ACC112 (cell line): ENCODE measurements at regions not wholly inside any gene's neighbourhood (a gene's known extent, or its start where the extent isn't known, plus 50 kb on each side); places are given as distances from the start of the nearest gene placed in this dataset.
A peak's percentile ranks its signal among the peaks of the same experiment; 100 is the strongest.

Experiments
- H2AFZ ChIP-seq: fragments of 200-600 bp; sonication (generic); one replicate; pipeline ENCODE4 v1.6.0; 2017; ENCODE audit warnings: antibody characterized with exemption, low read length; ENCODE audit not compliant: unreplicated experiment
- H3K27ac ChIP-seq: fragments of 200-600 bp; sonication (generic); 2 replicates; pipeline ENCODE4 v1.5.1; 2014; ENCODE audit warnings: low read depth, mild to moderate bottlenecking, antibody characterized with exemption, low read length, moderate library complexity
- H3K27me3 ChIP-seq: fragments of 200-600 bp; sonication (generic); 2 replicates; pipeline ENCODE4 v1.6.1; 2014; ENCODE audit warnings: mild to moderate bottlenecking, antibody characterized with exemption, low read length, moderate library complexity, mixed read lengths; ENCODE audit not compliant: insufficient read depth
- H3K36me3 ChIP-seq: fragments of 200-600 bp; sonication (generic); 2 replicates; pipeline ENCODE4 v1.6.1; 2016; ENCODE audit warnings: mild to moderate bottlenecking, antibody characterized with exemption, low read length, moderate library complexity, mixed read lengths; ENCODE audit not compliant: insufficient read depth
- H3K4me1 ChIP-seq: fragments of 200-600 bp; sonication (generic); one replicate; pipeline ENCODE4 v1.6.1; 2016; ENCODE audit warnings: low read length, mixed read lengths; ENCODE audit not compliant: insufficient read depth, unreplicated experiment, control insufficient read depth
- H3K4me3 ChIP-seq: fragments of 200-600 bp; sonication (generic); 2 replicates; pipeline ENCODE4 v1.5.1; 2014; ENCODE audit warnings: mild to moderate bottlenecking, low read depth, low read length
- H3K79me2 ChIP-seq: fragments of 200-600 bp; sonication (generic); one replicate; pipeline ENCODE4 v1.6.0; 2016; ENCODE audit warnings: low read length; ENCODE audit not compliant: control insufficient read depth, unreplicated experiment, insufficient read depth

- Histone ChIP-seq H3K36me3 (no peaks in the 10 kb centered on the region), H3K79me2 (no peaks in the 10 kb centered on the region), H2AFZ (no peak overlapping the region), H3K4me1 (no peaks in the 10 kb centered on the region), H3K27ac (no peak overlapping the region), H3K27me3 (no peaks in the 10 kb centered on the region; the same call in 1 of the 2 replicates), H3K4me3 (no peak overlapping the region)
These were observed 142.4 kb upstream of the ERCC6L2 start for GRCh38 chr9:95732802-95733688.

- no peaks in the 10 kb centered on the region for H3K79me2 ChIP-seq
- no peak overlapping the region for H3K4me3 ChIP-seq
- H3K36me3 ChIP-seq = no peaks in the 10 kb centered on the region
- H3K4me1 ChIP-seq = no peaks in the 10 kb centered on the region
- H3K27me3 ChIP-seq = no peaks in the 10 kb centered on the region; the same call in 1 of the 2 replicates
- no peak overlapping the region for H3K27ac ChIP-seq
- no peak overlapping the region for H2AFZ ChIP-seq
These were observed 143.6 kb upstream of the ERCC6L2 start for GRCh38 chr9:95731876-95732275.

GRCh38 chr9:95729669-95730368 is 145.7 kb upstream of the ERCC6L2 start:
- H2AFZ ChIP-seq = no peak overlapping the region
- no peaks in the 10 kb centered on the region for H3K4me1 ChIP-seq
- H3K27me3 ChIP-seq = peaks cover 4% of the 10 kb centered on the region
- no peaks in the 10 kb centered on the region for H3K36me3 ChIP-seq
- no peak overlapping the region for H3K27ac ChIP-seq
- no peak overlapping the region for H3K4me3 ChIP-seq
- no peaks in the 10 kb centered on the region for H3K79me2 ChIP-seq

- H3K4me1 ChIP-seq = no peaks in the 10 kb centered on the region
- no peaks in the 10 kb centered on the region for H3K79me2 ChIP-seq
- no peak overlapping the region for H3K4me3 ChIP-seq
- no peaks in the 10 kb centered on the region for H3K36me3 ChIP-seq
- H3K27ac ChIP-seq = no peak overlapping the region
- H2AFZ ChIP-seq = no peak overlapping the region
- peaks cover 4% of the 10 kb centered on the region for H3K27me3 ChIP-seq
These were observed 146.4 kb upstream of the ERCC6L2 start for GRCh38 chr9:95729046-95729445.

GRCh38 chr9:95727947-95728520 is 147.5 kb upstream of the ERCC6L2 start:
- Histone ChIP-seq H3K36me3 (no peaks in the 10 kb centered on the region), H3K4me1 (no peaks in the 10 kb centered on the region), H3K79me2 (no peaks in the 10 kb centered on the region), H3K4me3 (no peak overlapping the region), H3K27me3 (peaks cover 5% of the 10 kb centered on the region), H3K27ac (no peak overlapping the region), H2AFZ (no peak overlapping the region)

GRCh38 chr9:95726756-95727155 is 148.7 kb upstream of the ERCC6L2 start:
- Histone ChIP-seq H3K4me1 (no peaks in the 10 kb centered on the region), H3K27me3 (peaks cover 17% of the 10 kb centered on the region), H3K79me2 (no peaks in the 10 kb centered on the region), H3K36me3 (no peaks in the 10 kb centered on the region), H2AFZ (peak overlapping the region; percentile 24), H3K27ac (no peak overlapping the region), H3K4me3 (no peak overlapping the region)

GRCh38 chr9:95725045-95725444 is 150.4 kb upstream of the ERCC6L2 start:
- Histone ChIP-seq H3K4me1 (no peaks in the 10 kb centered on the region), H3K4me3 (no peak overlapping the region)

GRCh38 chr9:95724253-95724991 is 151.1 kb upstream of the ERCC6L2 start:
- no peak overlapping the region for H3K4me3 ChIP-seq
- no peak overlapping the region for H2AFZ ChIP-seq
- no peaks in the 10 kb centered on the region for H3K4me1 ChIP-seq
- peaks cover 27% of the 10 kb centered on the region for H3K27me3 ChIP-seq
- no peak overlapping the region for H3K27ac ChIP-seq
- no peaks in the 10 kb centered on the region for H3K36me3 ChIP-seq
- H3K79me2 ChIP-seq = no peaks in the 10 kb centered on the region

More at GRCh38 chr9:95725045-95725444, 150.4 kb upstream of the ERCC6L2 start:
- H3K79me2 ChIP-seq = no peaks in the 10 kb centered on the region
- peaks cover 27% of the 10 kb centered on the region for H3K27me3 ChIP-seq
- H2AFZ ChIP-seq = no peak overlapping the region
- H3K36me3 ChIP-seq = no peaks in the 10 kb centered on the region
- H3K27ac ChIP-seq = no peak overlapping the region

- no peaks in the 10 kb centered on the region for H3K36me3 ChIP-seq
- H3K4me3 ChIP-seq = no peak overlapping the region
- H3K4me1 ChIP-seq = no peaks in the 10 kb centered on the region
- H3K27me3 ChIP-seq = peaks cover 30% of the 10 kb centered on the region
- H3K27ac ChIP-seq = no peak overlapping the region
- H2AFZ ChIP-seq = no peak overlapping the region
- H3K79me2 ChIP-seq = no peaks in the 10 kb centered on the region
These were observed 153.3 kb upstream of the ERCC6L2 start for GRCh38 chr9:95722141-95722540.

- peaks cover 30% of the 10 kb centered on the region for H3K27me3 ChIP-seq
- H3K4me3 ChIP-seq = no peak overlapping the region
- H3K27ac ChIP-seq = no peak overlapping the region
- H3K79me2 ChIP-seq = no peaks in the 10 kb centered on the region
- H3K4me1 ChIP-seq = no peaks in the 10 kb centered on the region
- H2AFZ ChIP-seq = no peak overlapping the region
- H3K36me3 ChIP-seq = no peaks in the 10 kb centered on the region
These were observed 154.4 kb upstream of the ERCC6L2 start for GRCh38 chr9:95721061-95721531.
